ENCODE measurements at regions not wholly inside any gene's neighbourhood (a gene's known extent, or its start where the extent isn't known, plus 50 kb on each side); places are given as distances from the start of the nearest gene placed in this dataset.

GRCh38 chr22:22749167-22749758, 104.8 kb downstream of the GGTLC2 start:
- H2AFZ ChIP-seq (ENCODE audit: low read depth, low read length), result no peak overlapping the region
- no peak overlapping the region for H3K27ac ChIP-seq (ENCODE audit: low read length)
- H3F3A ChIP-seq (ENCODE audit: insufficient read depth, low read length, poor library complexity, severe bottlenecking), result no peaks in the 10 kb centered on the region
- no peaks in the 10 kb centered on the region for H4K20me1 ChIP-seq (ENCODE audit: insufficient read depth)
- no peak overlapping the region for H3K9ac ChIP-seq (ENCODE audit: low read length)
- H3K27me3 ChIP-seq (ENCODE audit: insufficient read depth, low read depth, low read length), result no peaks in the 10 kb centered on the region
- H3K79me2 ChIP-seq (replicated peaks; ENCODE audit: insufficient read depth, low read length), result no peaks in the 10 kb centered on the region
- TF ChIP-seq MXI1 (conservative IDR thresholded peaks at IDR 0.05; ENCODE audit: poor library complexity, severe bottlenecking), result no peak
- no peak for TF ChIP-seq RAD21 (conservative IDR thresholded peaks at IDR 0.05)
- TF ChIP-seq SMC3 (conservative IDR thresholded peaks at IDR 0.05; ENCODE audit: poor library complexity), result no peak
- TF ChIP-seq TAF1 (IDR thresholded peaks at IDR 0.05; ENCODE audit: low read depth), result no peak
- TF ChIP-seq REST (IDR thresholded peaks at IDR 0.05; ENCODE audit: borderline replicate concordance), result no peak
- TF ChIP-seq EZH2 (IDR thresholded peaks at IDR 0.05; ENCODE audit: borderline replicate concordance, insufficient read depth, low read length, poor library complexity, severe bottlenecking), result no peak
- TF ChIP-seq EP300 (conservative IDR thresholded peaks at IDR 0.05; ENCODE audit: poor library complexity, severe bottlenecking), result no peak
- no peak for TF ChIP-seq CTCF (IDR thresholded peaks at IDR 0.05; ENCODE audit: poor library complexity, severe bottlenecking)
- no peak for TF ChIP-seq POLR2AphosphoS5 (IDR thresholded peaks at IDR 0.05)
- no peak overlapping the region for H3K4me3 ChIP-seq (ENCODE audit: low read length)
- H3K9me2 ChIP-seq (ENCODE audit: insufficient read depth, low read length), result no peaks in the 10 kb centered on the region
- no peak overlapping the region for H3K4me2 ChIP-seq (ENCODE audit: low read length)
- no peaks in the 10 kb centered on the region for H3K36me3 ChIP-seq (ENCODE audit: insufficient read depth, low read length)
- no peaks in the 10 kb centered on the region for H3K9me3 ChIP-seq (ENCODE audit: low read length)

DNA sequence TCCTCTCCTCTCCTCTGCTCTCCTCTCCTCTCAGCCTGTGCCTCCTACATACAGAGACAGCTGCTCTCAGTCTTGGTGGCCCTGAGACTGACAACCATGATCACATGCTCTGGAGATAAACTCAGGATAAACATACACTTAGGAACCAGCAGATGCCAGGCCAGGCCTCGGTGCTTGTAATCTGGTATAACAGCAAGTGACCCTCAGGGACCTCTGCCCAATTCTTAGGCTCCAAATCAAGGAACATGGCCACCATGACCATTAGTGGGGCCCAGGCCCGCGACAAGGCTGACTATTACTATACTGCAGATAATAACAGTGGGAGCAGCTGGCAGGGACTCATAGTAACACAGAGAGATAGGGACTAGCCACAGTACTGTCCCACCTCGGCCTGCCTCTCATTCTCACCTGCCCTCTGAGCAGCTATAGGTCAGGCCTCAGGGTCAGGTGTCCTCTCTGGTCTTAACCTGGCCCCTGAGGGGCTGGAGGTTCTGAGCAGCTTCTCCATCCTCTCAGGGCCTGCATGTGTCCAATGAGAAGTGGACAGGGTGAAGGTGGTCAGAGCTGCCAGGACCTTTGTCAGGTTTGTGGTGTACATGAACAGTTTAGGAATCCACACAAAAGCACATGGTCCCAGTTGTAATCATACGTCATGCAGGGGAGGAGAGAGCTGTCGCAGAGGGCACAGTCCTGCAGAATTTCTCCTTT, 106.1 kb downstream of the GGTLC2 start:
- Histone ChIP-seq H2AFZ (ENCODE audit: low read depth, low read length) (no peak overlapping the region), H3F3A (ENCODE audit: insufficient read depth, low read length, poor library complexity, severe bottlenecking) (no peaks in the 10 kb centered on the region), H4K20me1 (ENCODE audit: insufficient read depth) (no peaks in the 10 kb centered on the region), H3K9me2 (ENCODE audit: insufficient read depth, low read length) (no peaks in the 10 kb centered on the region), H3K27ac (ENCODE audit: low read length) (no peak overlapping the region), H3K27me3 (ENCODE audit: insufficient read depth, low read depth, low read length) (no peaks in the 10 kb centered on the region), H3K79me2 (replicated peaks; ENCODE audit: insufficient read depth, low read length) (no peaks in the 10 kb centered on the region), H3K4me2 (ENCODE audit: low read length) (no peak overlapping the region), H3K4me3 (ENCODE audit: low read length) (no peak overlapping the region), H3K9ac (ENCODE audit: low read length) (no peak overlapping the region), H3K9me3 (ENCODE audit: low read length) (no peaks in the 10 kb centered on the region), H3K36me3 (ENCODE audit: insufficient read depth, low read length) (no peaks in the 10 kb centered on the region)
- TF ChIP-seq TAF1 (IDR thresholded peaks at IDR 0.05; ENCODE audit: low read depth), result no peak
- no peak for TF ChIP-seq POLR2AphosphoS5 (IDR thresholded peaks at IDR 0.05)
- TF ChIP-seq MXI1 (conservative IDR thresholded peaks at IDR 0.05; ENCODE audit: poor library complexity, severe bottlenecking), result no peak
- TF ChIP-seq REST (IDR thresholded peaks at IDR 0.05; ENCODE audit: borderline replicate concordance), result no peak
- TF ChIP-seq SMC3 (conservative IDR thresholded peaks at IDR 0.05; ENCODE audit: poor library complexity), result no peak
- TF ChIP-seq CTCF (IDR thresholded peaks at IDR 0.05; ENCODE audit: poor library complexity, severe bottlenecking), result no peak

Measured in neural cell (in vitro differentiated cells).